ACC112 (cell line): ENCODE measurements at regions not wholly inside any gene's neighbourhood (a gene's known extent, or its start where the extent isn't known, plus 50 kb on each side); places are given as distances from the start of the nearest gene placed in this dataset.
"Not testable (repeated sequence)": the region's sequence is repeated elsewhere in the genome, so short reads cannot be mapped to it uniquely, and the experiment has no call there.

Source experiments
- H2AFZ ChIP-seq: fragments of 200-600 bp; sonication (generic); one replicate; pipeline ENCODE4 v1.6.0; 2017; ENCODE audit warnings: antibody characterized with exemption, low read length; ENCODE audit not compliant: unreplicated experiment
- H3K27ac ChIP-seq: fragments of 200-600 bp; sonication (generic); 2 replicates; pipeline ENCODE4 v1.5.1; 2014; ENCODE audit warnings: low read depth, mild to moderate bottlenecking, antibody characterized with exemption, low read length, moderate library complexity
- H3K27me3 ChIP-seq: fragments of 200-600 bp; sonication (generic); 2 replicates; pipeline ENCODE4 v1.6.1; 2014; ENCODE audit warnings: mild to moderate bottlenecking, antibody characterized with exemption, low read length, moderate library complexity, mixed read lengths; ENCODE audit not compliant: insufficient read depth
- H3K36me3 ChIP-seq: fragments of 200-600 bp; sonication (generic); 2 replicates; pipeline ENCODE4 v1.6.1; 2016; ENCODE audit warnings: mild to moderate bottlenecking, antibody characterized with exemption, low read length, moderate library complexity, mixed read lengths; ENCODE audit not compliant: insufficient read depth
- H3K4me1 ChIP-seq: fragments of 200-600 bp; sonication (generic); one replicate; pipeline ENCODE4 v1.6.1; 2016; ENCODE audit warnings: low read length, mixed read lengths; ENCODE audit not compliant: insufficient read depth, unreplicated experiment, control insufficient read depth
- H3K4me3 ChIP-seq: fragments of 200-600 bp; sonication (generic); 2 replicates; pipeline ENCODE4 v1.5.1; 2014; ENCODE audit warnings: mild to moderate bottlenecking, low read depth, low read length
- H3K79me2 ChIP-seq: fragments of 200-600 bp; sonication (generic); one replicate; pipeline ENCODE4 v1.6.0; 2016; ENCODE audit warnings: low read length; ENCODE audit not compliant: control insufficient read depth, unreplicated experiment, insufficient read depth

DNA sequence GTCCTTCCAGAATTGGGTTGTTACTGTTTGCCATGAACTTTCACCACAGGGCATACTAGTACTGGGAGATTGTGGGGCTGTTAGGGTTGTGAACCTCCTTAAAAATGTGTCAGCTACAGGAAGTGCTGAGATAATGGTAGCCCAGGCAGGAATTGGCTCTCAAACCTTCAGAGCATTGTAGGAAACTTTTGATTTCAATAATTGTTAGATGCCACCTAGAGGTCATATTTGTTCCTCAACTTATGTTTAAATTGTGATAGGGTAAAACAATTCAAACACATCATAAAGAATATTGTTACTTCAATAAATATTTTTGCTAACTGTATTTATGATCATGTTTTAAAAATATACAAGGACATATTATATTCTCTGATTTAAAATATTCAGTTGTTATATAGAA lies 594.6 kb downstream of the ADCYAP1 start:
- Histone ChIP-seq H3K36me3 (no peaks in the 10 kb centered on the region), H3K27ac (no peak overlapping the region), H2AFZ (no peak overlapping the region), H3K27me3 (no peaks in the 10 kb centered on the region), H3K4me1 (no peaks in the 10 kb centered on the region), H3K79me2 (no peaks in the 10 kb centered on the region), H3K4me3 (no peak overlapping the region)

GRCh38 chr18:1503847-1504246 lies 599.2 kb downstream of the ADCYAP1 start:
- H3K4me3 ChIP-seq, result no peak overlapping the region

GRCh38 chr18:1505856-1506255 lies 601.2 kb downstream of the ADCYAP1 start:
- no peak overlapping the region for H3K27ac ChIP-seq
- no peaks in the 10 kb centered on the region for H3K27me3 ChIP-seq
- H3K36me3 ChIP-seq, result no peaks in the 10 kb centered on the region
- no peak overlapping the region for H3K4me3 ChIP-seq
- H2AFZ ChIP-seq, result no peak overlapping the region
- no peaks in the 10 kb centered on the region for H3K4me1 ChIP-seq
- H3K79me2 ChIP-seq, result no peaks in the 10 kb centered on the region

More at GRCh38 chr18:1503847-1504246, 599.2 kb downstream of the ADCYAP1 start:
- Histone ChIP-seq H3K27ac (no peak overlapping the region), H2AFZ (no peak overlapping the region), H3K79me2 (no peaks in the 10 kb centered on the region), H3K36me3 (no peaks in the 10 kb centered on the region), H3K27me3 (no peaks in the 10 kb centered on the region), H3K4me1 (no peaks in the 10 kb centered on the region)

GRCh38 chr18:1510542-1511179 lies 606.0 kb downstream of the ADCYAP1 start:
- Histone ChIP-seq H3K4me1 (no peaks in the 10 kb centered on the region), H3K4me3 (no peak overlapping the region), H3K27ac (no peak overlapping the region), H3K36me3 (no peaks in the 10 kb centered on the region), H2AFZ (no peak overlapping the region), H3K27me3 (no peaks in the 10 kb centered on the region), H3K79me2 (no peaks in the 10 kb centered on the region)

DNA sequence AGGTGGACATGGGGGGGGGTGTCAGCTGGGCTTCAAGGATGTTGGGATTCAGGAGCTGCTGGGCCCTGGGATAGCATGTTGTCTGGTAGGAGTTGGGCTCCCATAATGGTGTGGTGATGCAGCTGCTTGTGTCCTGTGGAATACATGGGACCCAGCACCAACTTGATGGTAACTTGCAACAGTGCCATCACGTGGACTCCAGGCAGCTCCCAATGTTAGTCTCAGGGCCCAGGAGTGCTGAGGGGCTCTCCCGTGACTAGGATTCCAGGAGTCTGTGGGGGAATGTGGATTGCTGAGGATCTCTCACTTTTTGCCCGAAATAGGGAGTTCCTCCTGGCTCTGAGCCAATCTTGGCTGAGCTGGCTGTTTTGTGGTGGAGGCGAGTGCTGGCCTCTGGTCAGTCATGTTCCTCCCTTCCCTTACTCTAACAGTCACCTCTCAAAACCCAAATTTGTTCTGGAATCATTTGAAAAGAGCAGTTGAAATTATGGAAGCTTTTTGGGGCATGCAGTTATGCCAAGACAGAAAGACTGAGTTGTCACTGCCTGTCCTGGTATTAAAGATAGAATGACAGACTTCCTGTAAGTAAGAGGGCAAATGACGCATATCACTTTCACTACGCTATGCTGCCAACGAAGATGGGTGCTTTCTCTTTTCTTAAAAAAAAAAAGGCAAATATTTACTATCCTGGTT lies 607.1 kb downstream of the ADCYAP1 start:
- Histone ChIP-seq H3K27ac (no peak overlapping the region), H2AFZ (no peak overlapping the region), H3K36me3 (no peaks in the 10 kb centered on the region), H3K4me3 (no peak overlapping the region), H3K27me3 (no peaks in the 10 kb centered on the region), H3K4me1 (no peaks in the 10 kb centered on the region), H3K79me2 (no peaks in the 10 kb centered on the region)

DNA sequence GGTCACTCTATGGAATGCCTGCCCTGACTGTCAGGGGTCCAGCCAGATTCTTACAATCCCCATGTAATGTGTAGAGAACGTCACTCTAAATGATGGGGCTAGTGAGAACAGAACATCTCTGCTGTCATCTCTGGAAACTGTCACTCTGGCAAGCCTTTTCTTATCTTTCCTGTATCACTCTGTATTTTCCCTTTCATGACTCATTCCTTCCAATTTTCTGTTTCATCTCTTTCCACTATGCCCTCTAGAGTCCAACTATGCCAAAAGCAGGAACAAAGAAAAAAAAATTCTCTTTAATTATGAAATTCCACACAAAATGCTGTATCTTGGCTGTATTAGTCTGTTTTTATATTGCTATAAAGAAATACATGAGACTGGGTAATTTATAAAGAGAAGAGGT lies 608.8 kb downstream of the ADCYAP1 start:
- H3K36me3 ChIP-seq, result no peaks in the 10 kb centered on the region
- H3K4me3 ChIP-seq, result no peak overlapping the region
- no peaks in the 10 kb centered on the region for H3K79me2 ChIP-seq
- H3K27me3 ChIP-seq, result no peaks in the 10 kb centered on the region
- no peak overlapping the region for H3K27ac ChIP-seq
- H2AFZ ChIP-seq, result no peak overlapping the region
- H3K4me1 ChIP-seq, result no peaks in the 10 kb centered on the region

DNA sequence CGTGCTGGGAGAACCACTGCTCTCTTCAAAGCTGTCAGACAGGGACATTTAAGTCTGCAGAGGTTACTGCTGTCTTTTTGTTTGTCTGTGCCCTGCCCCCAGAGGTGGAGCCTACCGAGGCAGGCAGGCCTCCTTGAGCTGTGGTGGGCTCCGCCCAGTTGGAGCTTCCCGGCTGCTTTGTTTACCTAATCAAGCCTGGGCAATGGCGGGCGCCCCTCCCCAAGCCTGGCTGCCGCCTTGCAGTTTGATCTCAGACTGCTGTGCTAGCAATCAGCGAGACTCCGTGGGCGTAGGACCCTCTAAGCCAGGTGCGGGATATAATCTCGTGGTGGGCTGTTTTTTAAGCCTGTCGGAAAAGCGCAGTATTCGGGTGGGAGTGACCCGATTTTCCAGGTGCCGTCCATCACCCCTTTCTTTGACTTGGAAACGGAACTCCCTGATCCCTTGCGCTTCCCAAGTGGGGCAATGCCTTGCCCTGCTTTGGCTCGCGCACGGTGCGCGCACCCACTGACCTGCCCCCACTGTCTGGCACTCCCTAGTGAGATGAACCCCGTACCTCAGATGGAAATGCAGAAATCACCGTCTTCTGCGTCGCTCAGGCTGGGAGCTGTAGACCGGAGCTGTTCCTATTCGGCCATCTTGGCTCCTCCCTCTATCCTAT lies 617.0 kb downstream of the ADCYAP1 start:
- not testable (repeated sequence) for H3K27me3 ChIP-seq, H2AFZ ChIP-seq, H3K4me3 ChIP-seq, H3K27ac ChIP-seq, H3K4me1 ChIP-seq, H3K36me3 ChIP-seq, H3K79me2 ChIP-seq

- Histone ChIP-seq H3K4me3 (no peak overlapping the region), H3K27me3 (no peaks in the 10 kb centered on the region), H3K79me2 (no peaks in the 10 kb centered on the region), H3K27ac (no peak overlapping the region), H3K4me1 (no peaks in the 10 kb centered on the region), H3K36me3 (no peaks in the 10 kb centered on the region), H2AFZ (no peak overlapping the region)
Measured at GRCh38 chr18:1522249-1522615, 617.6 kb downstream of the ADCYAP1 start.

- Histone ChIP-seq H2AFZ (no peak overlapping the region), H3K79me2 (no peaks in the 10 kb centered on the region), H3K27ac (no peak overlapping the region), H3K27me3 (no peaks in the 10 kb centered on the region), H3K36me3 (no peaks in the 10 kb centered on the region), H3K4me3 (no peak overlapping the region), H3K4me1 (no peaks in the 10 kb centered on the region)
Measured at GRCh38 chr18:1526991-1527390, 622.3 kb downstream of the ADCYAP1 start.

DNA sequence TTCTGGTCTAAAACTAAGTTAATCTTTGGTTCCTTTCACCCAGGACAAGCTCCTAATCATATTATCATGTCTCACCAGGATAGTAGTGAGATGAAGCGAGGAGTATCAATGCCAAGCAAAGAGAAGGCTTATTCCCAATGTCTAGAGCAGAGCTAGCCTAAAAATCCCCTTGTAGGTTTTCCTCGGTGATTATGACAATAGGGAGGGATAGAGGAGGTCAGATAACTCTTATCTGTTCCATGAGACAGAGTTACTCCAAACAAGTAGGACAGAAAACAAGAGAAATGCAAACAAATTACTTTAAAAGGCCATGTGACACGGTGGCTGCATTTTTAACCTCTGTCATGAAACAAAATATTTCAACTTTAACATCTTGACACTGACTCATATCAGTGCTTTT lies 623.1 kb downstream of the ADCYAP1 start:
- Histone ChIP-seq H3K79me2 (no peaks in the 10 kb centered on the region), H3K4me3 (no peak overlapping the region), H2AFZ (no peak overlapping the region), H3K27me3 (no peaks in the 10 kb centered on the region), H3K4me1 (no peaks in the 10 kb centered on the region), H3K36me3 (no peaks in the 10 kb centered on the region), H3K27ac (no peak overlapping the region)

GRCh38 chr18:1528447-1528846 lies 623.8 kb downstream of the ADCYAP1 start:
- no peaks in the 10 kb centered on the region for H3K27me3 ChIP-seq
- no peaks in the 10 kb centered on the region for H3K36me3 ChIP-seq
- no peak overlapping the region for H2AFZ ChIP-seq

More at GRCh38 chr18:1528447-1528846, 623.8 kb downstream of the ADCYAP1 start:
- no peaks in the 10 kb centered on the region for H3K79me2 ChIP-seq
- no peak overlapping the region for H3K4me3 ChIP-seq
- H3K4me1 ChIP-seq, result no peaks in the 10 kb centered on the region
- no peak overlapping the region for H3K27ac ChIP-seq
